GM12891 (cell line): ENCODE measurements at regions not wholly inside any gene's neighbourhood (a gene's known extent, or its start where the extent isn't known, plus 50 kb on each side); places are given as distances from the start of the nearest gene placed in this dataset.

Source experiments
- PAX5 ChIP-seq: IDR thresholded peaks from 2 replicates; pipeline ENCODE4 v1.6.1; 2011; ENCODE audit warnings: low read length, moderate library complexity, mild to moderate bottlenecking; ENCODE audit not compliant: insufficient read depth, severe bottlenecking
- POLR2A ChIP-seq: IDR thresholded peaks from 2 replicates; pipeline ENCODE4 v1.6.1; 2011; ENCODE audit warnings: low read depth, low read length, control low read depth
- POLR2AphosphoS5 ChIP-seq: IDR thresholded peaks from 2 replicates; pipeline ENCODE4 v1.6.1; 2011; ENCODE audit warnings: low read depth, low read length, control low read depth
- POU2F2 ChIP-seq: IDR thresholded peaks from 2 replicates; pipeline ENCODE4 v1.6.1; 2011; ENCODE audit warnings: low read depth, mild to moderate bottlenecking, control low read depth, low read length, moderate library complexity
- SPI1 ChIP-seq: IDR thresholded peaks from 2 replicates; pipeline ENCODE4 v1.6.1; 2011; ENCODE audit warnings: low read depth, low read length, control low read depth
- TAF1 ChIP-seq: IDR thresholded peaks from 2 replicates; pipeline ENCODE4 v1.6.1; 2011; ENCODE audit warnings: low read depth, low read length, control low read depth

DNA sequence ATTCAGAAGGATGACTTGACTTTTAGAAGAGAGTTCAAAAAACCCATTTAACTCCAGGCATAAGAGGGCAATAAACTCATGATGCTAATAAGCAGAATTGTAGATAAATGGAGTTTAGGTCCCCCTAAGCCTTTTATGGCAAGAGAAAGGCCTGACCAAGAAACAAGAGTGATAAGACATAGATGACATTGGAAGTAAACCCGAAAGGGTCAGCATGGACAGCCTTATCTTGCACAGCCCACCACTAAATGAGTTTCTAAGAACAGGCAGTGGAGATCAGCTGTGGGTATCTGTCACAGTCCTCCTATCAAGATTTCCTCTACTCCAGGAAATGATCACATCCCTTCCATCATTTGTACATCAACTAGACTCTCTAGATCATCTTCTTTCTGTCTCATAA, 457.9 kb upstream of the ADAMTS9 start:
- no peak for TF ChIP-seq POLR2A
- TF ChIP-seq TAF1, result no peak
- no peak for TF ChIP-seq POLR2AphosphoS5
- no peak for TF ChIP-seq SPI1
- no peak for TF ChIP-seq PAX5
- no peak for TF ChIP-seq POU2F2
